ENCODE measurements at regions not wholly inside any gene's neighbourhood (a gene's known extent, or its start where the extent isn't known, plus 50 kb on each side); places are given as distances from the start of the nearest gene placed in this dataset.
"Not testable (repeated sequence)": the region's sequence is repeated elsewhere in the genome, so short reads cannot be mapped to it uniquely, and the experiment has no call there.

- TF ChIP-seq CTCF (IDR thresholded peaks at IDR 0.05; ENCODE audit: insufficient read depth, low read length); POLR2AphosphoS5 (IDR thresholded peaks at IDR 0.05; ENCODE audit: low read depth): not testable (repeated sequence)
- TF ChIP-seq, protein P1, sequence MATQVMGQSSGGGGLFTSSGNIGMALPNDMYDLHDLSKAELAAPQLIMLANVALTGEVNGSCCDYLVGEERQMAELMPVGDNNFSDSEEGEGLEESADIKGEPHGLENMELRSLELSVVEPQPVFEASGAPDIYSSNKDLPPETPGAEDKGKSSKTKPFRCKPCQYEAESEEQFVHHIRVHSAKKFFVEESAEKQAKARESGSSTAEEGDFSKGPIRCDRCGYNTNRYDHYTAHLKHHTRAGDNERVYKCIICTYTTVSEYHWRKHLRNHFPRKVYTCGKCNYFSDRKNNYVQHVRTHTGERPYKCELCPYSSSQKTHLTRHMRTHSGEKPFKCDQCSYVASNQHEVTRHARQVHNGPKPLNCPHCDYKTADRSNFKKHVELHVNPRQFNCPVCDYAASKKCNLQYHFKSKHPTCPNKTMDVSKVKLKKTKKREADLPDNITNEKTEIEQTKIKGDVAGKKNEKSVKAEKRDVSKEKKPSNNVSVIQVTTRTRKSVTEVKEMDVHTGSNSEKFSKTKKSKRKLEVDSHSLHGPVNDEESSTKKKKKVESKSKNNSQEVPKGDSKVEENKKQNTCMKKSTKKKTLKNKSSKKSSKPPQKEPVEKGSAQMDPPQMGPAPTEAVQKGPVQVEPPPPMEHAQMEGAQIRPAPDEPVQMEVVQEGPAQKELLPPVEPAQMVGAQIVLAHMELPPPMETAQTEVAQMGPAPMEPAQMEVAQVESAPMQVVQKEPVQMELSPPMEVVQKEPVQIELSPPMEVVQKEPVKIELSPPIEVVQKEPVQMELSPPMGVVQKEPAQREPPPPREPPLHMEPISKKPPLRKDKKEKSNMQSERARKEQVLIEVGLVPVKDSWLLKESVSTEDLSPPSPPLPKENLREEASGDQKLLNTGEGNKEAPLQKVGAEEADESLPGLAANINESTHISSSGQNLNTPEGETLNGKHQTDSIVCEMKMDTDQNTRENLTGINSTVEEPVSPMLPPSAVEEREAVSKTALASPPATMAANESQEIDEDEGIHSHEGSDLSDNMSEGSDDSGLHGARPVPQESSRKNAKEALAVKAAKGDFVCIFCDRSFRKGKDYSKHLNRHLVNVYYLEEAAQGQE (IDR thresholded peaks at IDR 0.05; ENCODE audit: insufficient replicate concordance, low read depth) = not testable (repeated sequence)
These were observed 195.8 kb downstream of the LMLN start for GRCh38 chr3:198155771-198156170.
